ENCODE measurements at regions not wholly inside any gene's neighbourhood (a gene's known extent, or its start where the extent isn't known, plus 50 kb on each side); places are given as distances from the start of the nearest gene placed in this dataset.

- TF ChIP-seq TAF1 (IDR thresholded peaks at IDR 0.05; ENCODE audit: low read depth) (no peak), EP300 (IDR thresholded peaks at IDR 0.05; ENCODE audit: borderline replicate concordance) (no peak)
- TF ChIP-seq, protein P1, sequence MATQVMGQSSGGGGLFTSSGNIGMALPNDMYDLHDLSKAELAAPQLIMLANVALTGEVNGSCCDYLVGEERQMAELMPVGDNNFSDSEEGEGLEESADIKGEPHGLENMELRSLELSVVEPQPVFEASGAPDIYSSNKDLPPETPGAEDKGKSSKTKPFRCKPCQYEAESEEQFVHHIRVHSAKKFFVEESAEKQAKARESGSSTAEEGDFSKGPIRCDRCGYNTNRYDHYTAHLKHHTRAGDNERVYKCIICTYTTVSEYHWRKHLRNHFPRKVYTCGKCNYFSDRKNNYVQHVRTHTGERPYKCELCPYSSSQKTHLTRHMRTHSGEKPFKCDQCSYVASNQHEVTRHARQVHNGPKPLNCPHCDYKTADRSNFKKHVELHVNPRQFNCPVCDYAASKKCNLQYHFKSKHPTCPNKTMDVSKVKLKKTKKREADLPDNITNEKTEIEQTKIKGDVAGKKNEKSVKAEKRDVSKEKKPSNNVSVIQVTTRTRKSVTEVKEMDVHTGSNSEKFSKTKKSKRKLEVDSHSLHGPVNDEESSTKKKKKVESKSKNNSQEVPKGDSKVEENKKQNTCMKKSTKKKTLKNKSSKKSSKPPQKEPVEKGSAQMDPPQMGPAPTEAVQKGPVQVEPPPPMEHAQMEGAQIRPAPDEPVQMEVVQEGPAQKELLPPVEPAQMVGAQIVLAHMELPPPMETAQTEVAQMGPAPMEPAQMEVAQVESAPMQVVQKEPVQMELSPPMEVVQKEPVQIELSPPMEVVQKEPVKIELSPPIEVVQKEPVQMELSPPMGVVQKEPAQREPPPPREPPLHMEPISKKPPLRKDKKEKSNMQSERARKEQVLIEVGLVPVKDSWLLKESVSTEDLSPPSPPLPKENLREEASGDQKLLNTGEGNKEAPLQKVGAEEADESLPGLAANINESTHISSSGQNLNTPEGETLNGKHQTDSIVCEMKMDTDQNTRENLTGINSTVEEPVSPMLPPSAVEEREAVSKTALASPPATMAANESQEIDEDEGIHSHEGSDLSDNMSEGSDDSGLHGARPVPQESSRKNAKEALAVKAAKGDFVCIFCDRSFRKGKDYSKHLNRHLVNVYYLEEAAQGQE (IDR thresholded peaks at IDR 0.05; ENCODE audit: low read depth): no peak
Observed at GRCh38 chrX:39823424-39823823, 274.3 kb downstream of the BCOR start.

Measured in Ishikawa (cell line).